ENCODE measurements at regions not wholly inside any gene's neighbourhood (a gene's known extent, or its start where the extent isn't known, plus 50 kb on each side); places are given as distances from the start of the nearest gene placed in this dataset.

DNA sequence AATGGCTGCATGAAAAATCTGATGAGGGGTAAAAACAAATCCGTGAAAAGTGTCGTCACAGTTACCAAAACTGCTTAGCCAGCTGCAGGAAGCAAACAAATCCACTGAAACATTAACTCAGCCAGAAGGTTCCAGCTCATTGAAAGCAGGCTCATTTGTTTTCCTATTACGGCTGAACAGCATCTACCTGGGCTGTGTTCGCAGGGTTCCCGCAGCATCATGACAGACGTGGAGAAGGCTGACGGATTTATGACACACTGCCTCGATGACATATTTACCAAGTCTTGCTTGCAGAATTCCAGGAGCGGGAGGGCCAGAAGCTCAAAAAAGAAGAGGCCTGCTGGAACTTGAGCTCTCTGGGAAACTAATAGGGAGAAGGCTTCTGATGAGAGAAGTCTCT is 781.1 kb downstream of the RAB28 start:
- no peak for TF ChIP-seq CTCF (IDR thresholded peaks at IDR 0.05)
- Histone ChIP-seq H3K36me3 (ENCODE audit: control insufficient read depth, insufficient read depth, low read length) (no peaks in the 10 kb centered on the region), H3K79me2 (no peaks in the 10 kb centered on the region), H3K27ac (no peak overlapping the region), H3K9me3 (ENCODE audit: control insufficient read depth, low read length) (no peaks in the 10 kb centered on the region), H3K4me2 (ENCODE audit: low read length) (peak overlapping the region; percentile 38), H3K9ac (no peak overlapping the region), H3K27me3 (ENCODE audit: control insufficient read depth, insufficient read depth, low read length) (no peaks in the 10 kb centered on the region), H2AFZ (peak overlapping the region; percentile 38), H3K4me1 (no peaks in the 10 kb centered on the region), H3K4me3 (ENCODE audit: low read depth, low read length) (no peak overlapping the region)

- Histone ChIP-seq H2AFZ (no peak overlapping the region), H3K9ac (no peak overlapping the region), H3K4me3 (ENCODE audit: low read depth, low read length) (no peak overlapping the region), H3K79me2 (no peaks in the 10 kb centered on the region), H3K4me1 (no peaks in the 10 kb centered on the region), H3K36me3 (ENCODE audit: control insufficient read depth, insufficient read depth, low read length) (no peaks in the 10 kb centered on the region), H3K4me2 (ENCODE audit: low read length) (no peak overlapping the region), H3K9me3 (ENCODE audit: control insufficient read depth, low read length) (no peaks in the 10 kb centered on the region), H3K27me3 (ENCODE audit: control insufficient read depth, insufficient read depth, low read length) (no peaks in the 10 kb centered on the region), H3K27ac (no peak overlapping the region)
- TF ChIP-seq CTCF (IDR thresholded peaks at IDR 0.05), result no peak
Measured at GRCh38 chr4:12701384-12701783, 782.8 kb downstream of the RAB28 start.

DNA sequence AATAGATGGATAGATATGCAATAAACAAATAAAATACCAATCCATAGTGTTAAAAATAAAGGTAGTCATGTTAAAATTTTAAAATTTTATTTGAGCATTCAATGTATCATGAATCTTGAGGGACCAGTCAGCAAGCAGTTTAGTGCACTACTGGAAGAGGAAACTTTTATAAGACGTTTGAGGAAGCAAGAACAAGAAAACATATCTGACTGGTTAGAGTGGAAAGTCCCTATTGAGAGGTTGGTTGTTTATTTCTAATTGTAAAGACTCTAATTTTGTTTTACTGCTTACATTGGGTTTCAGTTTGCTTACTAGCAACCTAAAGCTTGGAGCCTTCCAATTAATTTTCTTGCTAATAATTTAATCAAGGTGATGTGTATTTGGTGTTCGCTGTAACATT is 786.2 kb downstream of the RAB28 start:
- Histone ChIP-seq H3K36me3 (ENCODE audit: control insufficient read depth, insufficient read depth, low read length) (no peaks in the 10 kb centered on the region), H3K79me2 (no peaks in the 10 kb centered on the region), H3K27ac (no peak overlapping the region), H2AFZ (no peak overlapping the region), H3K27me3 (ENCODE audit: control insufficient read depth, insufficient read depth, low read length) (no peaks in the 10 kb centered on the region), H3K9ac (no peak overlapping the region), H3K4me1 (no peaks in the 10 kb centered on the region), H3K4me2 (ENCODE audit: low read length) (no peak overlapping the region), H3K4me3 (ENCODE audit: low read depth, low read length) (no peak overlapping the region), H3K9me3 (ENCODE audit: control insufficient read depth, low read length) (no peaks in the 10 kb centered on the region)
- TF ChIP-seq CTCF (IDR thresholded peaks at IDR 0.05), result no peak

- no peak for TF ChIP-seq CTCF (IDR thresholded peaks at IDR 0.05)
Measured at GRCh38 chr4:12692815-12693214, 791.3 kb downstream of the RAB28 start.

DNA sequence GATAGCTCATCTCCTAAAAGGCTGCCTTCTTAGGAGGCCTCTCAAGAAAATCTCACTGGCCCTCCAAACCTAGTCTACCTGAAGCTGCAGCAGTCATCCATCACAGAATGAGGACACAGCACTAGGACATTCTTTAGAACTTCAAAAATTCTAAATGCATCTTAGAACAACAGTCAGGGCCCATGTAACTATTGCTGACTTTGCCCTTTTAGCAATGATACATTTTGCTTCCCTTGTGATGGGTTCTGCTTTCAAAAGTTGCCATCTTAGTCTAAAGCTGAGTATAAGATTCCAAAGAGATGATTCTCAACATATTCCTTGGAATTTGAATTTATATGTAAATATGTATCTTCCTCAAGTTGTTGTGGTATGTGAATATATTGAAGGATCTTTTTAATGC is 793.0 kb downstream of the RAB28 start:
- Histone ChIP-seq H3K4me1 (no peaks in the 10 kb centered on the region), H3K4me2 (ENCODE audit: low read length) (no peak overlapping the region), H3K27me3 (ENCODE audit: control insufficient read depth, insufficient read depth, low read length) (no peaks in the 10 kb centered on the region), H3K79me2 (no peaks in the 10 kb centered on the region), H3K36me3 (ENCODE audit: control insufficient read depth, insufficient read depth, low read length) (no peaks in the 10 kb centered on the region), H2AFZ (no peak overlapping the region), H3K9ac (no peak overlapping the region), H3K9me3 (ENCODE audit: control insufficient read depth, low read length) (no peaks in the 10 kb centered on the region), H3K27ac (no peak overlapping the region), H3K4me3 (ENCODE audit: low read depth, low read length) (no peak overlapping the region)
- no peak for TF ChIP-seq CTCF (IDR thresholded peaks at IDR 0.05)

More at GRCh38 chr4:12692815-12693214, 791.3 kb downstream of the RAB28 start:
- no peak overlapping the region for H3K4me2 ChIP-seq (ENCODE audit: low read length)
- H3K27ac ChIP-seq, result no peak overlapping the region
- no peak overlapping the region for H3K9ac ChIP-seq
- H3K27me3 ChIP-seq (ENCODE audit: control insufficient read depth, insufficient read depth, low read length), result no peaks in the 10 kb centered on the region
- H2AFZ ChIP-seq, result no peak overlapping the region
- H3K4me3 ChIP-seq (ENCODE audit: low read depth, low read length), result no peak overlapping the region
- no peaks in the 10 kb centered on the region for H3K79me2 ChIP-seq
- H3K36me3 ChIP-seq (ENCODE audit: control insufficient read depth, insufficient read depth, low read length), result no peaks in the 10 kb centered on the region
- no peaks in the 10 kb centered on the region for H3K9me3 ChIP-seq (ENCODE audit: control insufficient read depth, low read length)
- no peaks in the 10 kb centered on the region for H3K4me1 ChIP-seq
